ENCODE measurements at regions not wholly inside any gene's neighbourhood (a gene's known extent, or its start where the extent isn't known, plus 50 kb on each side); places are given as distances from the start of the nearest gene placed in this dataset.

DNA sequence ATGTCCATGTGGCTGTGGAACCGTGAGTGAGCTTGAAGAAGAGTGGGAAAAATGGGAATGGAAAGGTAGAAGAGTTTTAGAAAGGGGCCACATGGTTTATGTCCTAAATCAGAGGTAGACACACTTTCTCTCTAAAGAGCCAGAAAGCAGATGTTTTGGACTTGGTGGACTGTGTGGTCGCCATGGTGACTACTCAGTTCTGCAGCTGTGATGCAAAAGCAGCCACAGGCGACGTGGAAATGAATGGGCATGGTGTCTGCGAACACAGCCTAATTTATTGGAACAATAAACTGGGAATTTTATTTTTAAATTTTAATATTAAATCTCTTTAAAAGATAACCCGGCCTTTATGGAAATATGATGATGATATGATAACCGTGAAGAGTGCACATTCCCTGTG lies 386.0 kb upstream of the FAT1 start:
- TF ChIP-seq EZH2 (IDR thresholded peaks at IDR 0.05; ENCODE audit: low read length) (no peak), CTCF (optimal IDR thresholded peaks at IDR 0.05 in 1 of 3, IDR thresholded peaks at IDR 0.05 in 1 of 3, conservative IDR thresholded peaks at IDR 0.05 in 1 of 3; ENCODE audit: extremely low read depth in 1 of 3, insufficient read depth in 2 of 3, low read length in 3 of 3) (no peak)
